ENCODE measurements at regions not wholly inside any gene's neighbourhood (a gene's known extent, or its start where the extent isn't known, plus 50 kb on each side); places are given as distances from the start of the nearest gene placed in this dataset.

DNA sequence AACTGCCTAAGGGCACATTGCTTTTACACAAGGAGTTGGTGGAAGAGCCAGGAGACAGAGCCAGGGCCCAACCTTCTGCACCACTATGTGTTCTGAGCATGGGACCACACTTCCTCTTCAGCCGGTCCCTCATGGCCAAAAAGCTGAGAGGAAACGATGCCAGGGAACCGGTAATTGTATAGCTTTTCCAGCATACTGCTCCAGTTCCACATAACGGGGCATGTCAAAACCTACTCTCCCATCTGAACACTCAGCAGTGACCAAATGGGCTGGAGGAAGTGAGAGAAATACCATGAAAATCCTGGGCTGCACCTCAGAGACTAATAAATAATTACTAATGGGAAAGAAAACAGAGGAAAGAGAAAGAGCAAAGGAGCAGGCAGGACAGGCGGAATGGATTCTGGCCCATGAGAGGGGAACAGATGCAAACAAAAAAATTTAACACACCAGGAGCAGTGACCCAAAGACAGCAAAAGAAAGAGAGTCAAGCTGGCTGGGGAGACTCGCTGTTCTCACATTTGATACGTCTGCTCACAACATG, 52.0 kb upstream of the BMP2 start:
- Histone ChIP-seq H3K27ac (ENCODE audit: low read depth in 1 of 2, low read length in 2 of 2) (no peak overlapping the region), H2AFZ (ENCODE audit: insufficient read depth, low read depth, low read length, poor library complexity, severe bottlenecking) (no peak overlapping the region), H3K27me3 (ENCODE audit: control insufficient read depth in 2 of 2, insufficient read depth in 2 of 2, low read length in 2 of 2) (peaks cover 17 to 21% of the 10 kb centered on the region in 2 donors), H3K4me2 (replicated peaks; ENCODE audit: extremely low read depth, low read length, poor library complexity, severe bottlenecking) (no peak overlapping the region), H3K9me3 (replicated peaks in 1 of 2; ENCODE audit: control insufficient read depth in 1 of 2, insufficient read depth in 1 of 2, low read length in 2 of 2) (no peaks in the 10 kb centered on the region), H3K9ac (ENCODE audit: insufficient read depth, low read length, poor library complexity, severe bottlenecking) (no peak overlapping the region), H3K79me2 (ENCODE audit: insufficient read depth, low read length) (no peaks in the 10 kb centered on the region), H4K20me1 (ENCODE audit: insufficient read depth, low read length) (no peaks in the 10 kb centered on the region), H3K4me1 (ENCODE audit: control insufficient read depth in 1 of 2, insufficient read depth in 2 of 2, low read length in 2 of 2) (peaks cover 10 to 12% of the 10 kb centered on the region in 2 donors), H3K36me3 (replicated peaks in 1 of 2; ENCODE audit: control insufficient read depth in 1 of 2, insufficient read depth in 2 of 2, low read length in 2 of 2) (no peaks in the 10 kb centered on the region), H3K4me3 (replicated peaks in 1 of 3; ENCODE audit: low read depth in 2 of 3, low read length in 3 of 3) (no peak overlapping the region)
- no peak for DNase-seq
- Mint-ChIP-seq H3K4me3 (no peak overlapping the region), H3K4me1 (peaks cover 12% of the 10 kb centered on the region), H3K27me3 (ENCODE audit: low read depth in 3 of 3) (peaks cover 4 to 13% (median 9%) of the 10 kb centered on the region in 3 donors), H3K27ac (no peak overlapping the region), H3K9me3 (peaks cover 0 to 9% (median 0%) of the 10 kb centered on the region in 7 donors), H3K36me3 (no peaks in the 10 kb centered on the region)
- TF ChIP-seq CTCF (IDR thresholded peaks at IDR 0.05), result no peak
- WGBS (ENCODE audit: insufficient coverage), result 56% methylated on average over 3 of the region's 7 CpGs
- intact Hi-C loops (cut with micrococcal nuclease), result no loop called here

DNA sequence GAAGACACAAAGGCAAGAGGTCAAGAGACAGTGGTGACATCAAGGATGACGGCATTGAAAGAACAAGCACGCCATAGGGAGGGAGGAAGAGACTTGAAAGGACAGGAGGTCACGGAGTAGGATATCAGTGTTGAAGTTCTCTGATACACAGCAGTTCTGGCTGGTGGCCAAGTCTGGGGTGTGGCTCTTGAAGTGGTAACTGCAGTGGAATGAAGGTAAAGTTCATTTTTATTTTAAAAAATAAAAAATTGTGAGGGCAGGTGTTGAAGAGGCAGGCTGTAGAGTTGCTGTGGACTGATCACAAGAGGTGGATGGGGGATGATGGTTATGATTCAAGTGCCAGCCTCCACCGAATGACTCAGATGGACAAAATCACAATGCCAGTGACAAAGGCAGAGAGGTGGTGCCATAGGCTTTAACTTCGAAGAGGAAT, 53.2 kb upstream of the BMP2 start:
- H3K27me3 ChIP-seq (ENCODE audit: control insufficient read depth in 2 of 2, insufficient read depth in 2 of 2, low read length in 2 of 2), result peaks cover 24 to 25% of the 10 kb centered on the region in 2 donors
- no peak for TF ChIP-seq CTCF (IDR thresholded peaks at IDR 0.05)
- Mint-ChIP-seq H3K36me3 (no peaks in the 10 kb centered on the region), H3K4me3 (no peak overlapping the region), H3K27ac (no peak overlapping the region), H3K9me3 (peaks cover 0 to 5% (median 0%) of the 10 kb centered on the region in 7 donors), H3K27me3 (ENCODE audit: low read depth in 3 of 3) (peaks cover 10 to 12% (median 10%) of the 10 kb centered on the region in 3 donors), H3K4me1 (peaks cover 9% of the 10 kb centered on the region)
- no peak overlapping the region for H3K27ac ChIP-seq (ENCODE audit: low read depth in 1 of 2, low read length in 2 of 2)
- H3K9me3 ChIP-seq (replicated peaks in 1 of 2; ENCODE audit: control insufficient read depth in 1 of 2, insufficient read depth in 1 of 2, low read length in 2 of 2), result no peaks in the 10 kb centered on the region
- 96% methylated on average over 5 of the region's 5 CpGs for WGBS (ENCODE audit: insufficient coverage)
- H2AFZ ChIP-seq (ENCODE audit: insufficient read depth, low read depth, low read length, poor library complexity, severe bottlenecking), result no peak overlapping the region
- no peaks in the 10 kb centered on the region for H3K36me3 ChIP-seq (replicated peaks in 1 of 2; ENCODE audit: control insufficient read depth in 1 of 2, insufficient read depth in 2 of 2, low read length in 2 of 2)
- H3K4me1 ChIP-seq (ENCODE audit: control insufficient read depth in 1 of 2, insufficient read depth in 2 of 2, low read length in 2 of 2), result peaks cover 8 to 9% of the 10 kb centered on the region in 2 donors
- intact Hi-C loops (cut with micrococcal nuclease), result no loop called here
- no peak overlapping the region for H3K4me2 ChIP-seq (replicated peaks; ENCODE audit: extremely low read depth, low read length, poor library complexity, severe bottlenecking)
- no peak overlapping the region for H3K9ac ChIP-seq (ENCODE audit: insufficient read depth, low read length, poor library complexity, severe bottlenecking)
- no peaks in the 10 kb centered on the region for H3K79me2 ChIP-seq (ENCODE audit: insufficient read depth, low read length)
- DNase-seq, result no peak
- no peaks in the 10 kb centered on the region for H4K20me1 ChIP-seq (ENCODE audit: insufficient read depth, low read length)
- no peak overlapping the region for H3K4me3 ChIP-seq (replicated peaks in 1 of 3; ENCODE audit: low read depth in 2 of 3, low read length in 3 of 3)

Data from CD14-positive monocyte (primary cell).